MCF 10A (cell line): ENCODE measurements at regions not wholly inside any gene's neighbourhood (a gene's known extent, or its start where the extent isn't known, plus 50 kb on each side); places are given as distances from the start of the nearest gene placed in this dataset.

Source experiments
- BruUV-seq: library from RNA; stranded (reverse); fragments of 400-500 nt; replicated peaks from 2 replicates; lab custom pipeline; 2021; lab: Mats Ljungman, UMichigan
- CTCF ChIA-PET: fragments of 300-600 bp; sonication (Branson Sonifier 250); formaldehyde crosslinking; extraction: SDS; loops from one replicate; lab custom pipeline; 2021; ENCODE audit warnings: antibody characterized with exemption, inconsistent platforms; lab: Yijun Ruan, JAX
- POLR2A ChIA-PET: fragments of 300-600, 350-650 bp; sonication (Branson Sonifier 250); formaldehyde crosslinking; extraction: SDS; loops from one replicate; lab custom pipeline; 2020; ENCODE audit warnings: antibody characterized with exemption, inconsistent platforms; lab: Yijun Ruan, JAX
- DNase-seq: peaks from one replicate; pipeline ENCODE4 v3.0.0-alpha.2; 2018; ENCODE audit not compliant: unreplicated experiment
- H3K27ac Mint-ChIP-seq: one replicate; pipeline ENCODE4 v1.8.0; 2022; ENCODE audit warnings: mild to moderate bottlenecking, low read depth, mixed read lengths; ENCODE audit not compliant: unreplicated experiment
- H3K27me3 Mint-ChIP-seq: one replicate; pipeline ENCODE4 v1.8.0; 2022; ENCODE audit warnings: mixed read lengths; ENCODE audit not compliant: insufficient read depth, unreplicated experiment
- H3K36me3 Mint-ChIP-seq: one replicate; pipeline ENCODE4 v1.8.0; 2022; ENCODE audit warnings: mild to moderate bottlenecking, moderate library complexity, mixed read lengths; ENCODE audit not compliant: insufficient read depth, unreplicated experiment
- H3K4me1 Mint-ChIP-seq: one replicate; pipeline ENCODE4 v1.8.0; 2022; ENCODE audit warnings: mixed read lengths; ENCODE audit not compliant: insufficient read depth, unreplicated experiment
- H3K4me3 Mint-ChIP-seq: one replicate; pipeline ENCODE4 v1.8.0; 2022; ENCODE audit warnings: mild to moderate bottlenecking, moderate library complexity, mixed read lengths; ENCODE audit not compliant: unreplicated experiment
- H3K9me3 Mint-ChIP-seq: one replicate; pipeline ENCODE4 v1.8.0; 2022; ENCODE audit warnings: mixed read lengths; ENCODE audit not compliant: unreplicated experiment
- intact Hi-C: fragments of 100-400 bp; cut with micrococcal nuclease; formaldehyde crosslinking; loops from 2 replicates; pipeline ENCODE4 v1.14.1; 2022
- TF ChIP-seq, protein P1 (sequence below): fragments of 200-600 bp; IDR thresholded peaks from one replicate; pipeline ENCODE4 v1.8.0; 2022; ENCODE audit warnings: antibody characterized with exemption, mild to moderate bottlenecking; ENCODE audit not compliant: unreplicated experiment

DNA sequence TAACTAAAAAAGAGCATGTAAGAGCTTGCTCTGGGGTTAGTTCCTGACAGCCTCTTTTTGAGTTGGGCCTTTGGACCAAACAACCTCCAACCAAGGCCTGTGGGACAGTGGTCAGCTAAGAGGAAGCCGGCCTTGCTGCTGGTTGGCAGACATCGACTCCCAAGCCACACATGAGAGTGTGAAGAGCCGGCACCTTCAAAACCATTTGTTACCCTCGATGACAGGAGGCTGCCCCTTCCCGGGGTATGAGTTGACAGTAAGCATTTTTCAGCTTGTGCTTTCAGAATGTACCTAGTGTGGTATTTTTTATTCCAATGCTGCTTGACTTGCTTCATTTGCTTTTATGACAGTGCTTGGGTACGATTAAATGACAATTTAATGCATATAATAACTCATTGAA lies 168.6 kb upstream of the IGFBP7 start:
- Mint-ChIP-seq H3K36me3 (peaks cover 5% of the 10 kb centered on the region), H3K4me1 (no peaks in the 10 kb centered on the region), H3K9me3 (no peaks in the 10 kb centered on the region), H3K27me3 (no peaks in the 10 kb centered on the region), H3K4me3 (no peak overlapping the region), H3K27ac (no peak overlapping the region)
- intact Hi-C loops, result no loop called here
- no TSS peak for BruUV-seq
- ChIA-PET CTCF (interaction anchor here (0.6 to 1.2 kb wide), 2 partner anchors 9 to 22 kb away, joined by 3 to 5 read pairs; no protein-coding TSS in a partner anchor), POLR2A (no interaction called here)
- DNase-seq, result no peak
- TF ChIP-seq, protein P1, sequence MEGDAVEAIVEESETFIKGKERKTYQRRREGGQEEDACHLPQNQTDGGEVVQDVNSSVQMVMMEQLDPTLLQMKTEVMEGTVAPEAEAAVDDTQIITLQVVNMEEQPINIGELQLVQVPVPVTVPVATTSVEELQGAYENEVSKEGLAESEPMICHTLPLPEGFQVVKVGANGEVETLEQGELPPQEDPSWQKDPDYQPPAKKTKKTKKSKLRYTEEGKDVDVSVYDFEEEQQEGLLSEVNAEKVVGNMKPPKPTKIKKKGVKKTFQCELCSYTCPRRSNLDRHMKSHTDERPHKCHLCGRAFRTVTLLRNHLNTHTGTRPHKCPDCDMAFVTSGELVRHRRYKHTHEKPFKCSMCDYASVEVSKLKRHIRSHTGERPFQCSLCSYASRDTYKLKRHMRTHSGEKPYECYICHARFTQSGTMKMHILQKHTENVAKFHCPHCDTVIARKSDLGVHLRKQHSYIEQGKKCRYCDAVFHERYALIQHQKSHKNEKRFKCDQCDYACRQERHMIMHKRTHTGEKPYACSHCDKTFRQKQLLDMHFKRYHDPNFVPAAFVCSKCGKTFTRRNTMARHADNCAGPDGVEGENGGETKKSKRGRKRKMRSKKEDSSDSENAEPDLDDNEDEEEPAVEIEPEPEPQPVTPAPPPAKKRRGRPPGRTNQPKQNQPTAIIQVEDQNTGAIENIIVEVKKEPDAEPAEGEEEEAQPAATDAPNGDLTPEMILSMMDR, result no peak

DNA sequence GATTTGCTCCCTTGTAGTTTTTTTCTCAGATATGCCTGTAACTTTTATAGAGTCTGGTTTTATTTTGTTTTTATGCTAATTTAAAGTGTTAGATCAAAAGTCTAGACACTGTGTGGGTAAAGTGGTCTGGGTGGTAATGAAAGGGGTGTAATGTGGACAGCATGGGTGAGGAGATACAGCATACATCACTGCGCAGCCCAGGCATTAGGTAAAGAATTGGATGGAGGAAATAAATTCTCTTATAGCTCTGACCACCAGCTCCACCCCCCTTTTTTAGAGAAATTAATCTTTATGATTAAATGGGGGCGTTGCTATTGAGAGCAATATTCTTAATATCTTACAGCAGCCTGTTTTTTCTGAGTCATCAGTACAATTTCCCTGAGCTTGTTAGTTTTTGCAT lies 163.9 kb upstream of the IGFBP7 start:
- no peak for DNase-seq
- Mint-ChIP-seq H3K27ac (no peak overlapping the region), H3K4me3 (no peak overlapping the region), H3K36me3 (no peaks in the 10 kb centered on the region), H3K27me3 (no peaks in the 10 kb centered on the region), H3K9me3 (no peaks in the 10 kb centered on the region), H3K4me1 (peaks cover 6% of the 10 kb centered on the region)
- CTCF ChIA-PET, result interaction anchor here (0.5 to 0.6 kb wide), 2 partner anchors 224 to 1369 kb away, joined by 3 read pairs; no protein-coding TSS in a partner anchor
- POLR2A ChIA-PET, result interaction anchor here (1.2 to 1.4 kb wide), 2 partner anchors 18 to 25 kb away, joined by 3 to 4 read pairs; no protein-coding TSS in a partner anchor
- intact Hi-C loops, result no loop called here
- TF ChIP-seq, protein P1, result no peak
- BruUV-seq, result no TSS peak

DNA sequence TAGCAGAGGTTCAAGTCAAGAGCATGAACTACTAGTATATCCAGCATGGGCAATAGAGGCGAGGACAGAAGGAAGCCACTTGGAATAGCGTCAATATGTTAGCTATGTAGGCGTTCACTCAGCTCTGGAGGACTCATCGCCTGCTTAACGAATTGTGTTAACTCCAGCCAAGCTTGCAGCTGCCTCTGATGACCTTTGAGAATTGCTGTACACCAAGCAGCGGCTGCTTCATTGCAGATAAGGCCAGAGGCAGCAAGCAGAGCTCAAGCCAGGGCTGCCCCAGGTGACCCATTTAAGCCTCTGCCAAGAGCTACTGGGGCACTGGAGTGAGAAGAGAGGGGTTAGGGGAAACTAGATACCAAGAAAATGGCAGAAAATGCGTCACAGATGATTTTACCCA lies 160.2 kb upstream of the IGFBP7 start:
- CTCF ChIA-PET, result interaction anchor here (0.5 to 1.5 kb wide), 3 partner anchors 9 to 258 kb away, joined by 3 to 4 read pairs (median 3); no protein-coding TSS in a partner anchor
- POLR2A ChIA-PET, result interaction anchor here (0.7 kb wide), 1 partner anchor 200 kb away, joined by 3 read pairs; no protein-coding TSS in a partner anchor
- Mint-ChIP-seq H3K36me3 (peaks cover 1% of the 10 kb centered on the region), H3K27me3 (no peaks in the 10 kb centered on the region), H3K27ac (no peak overlapping the region), H3K9me3 (no peaks in the 10 kb centered on the region), H3K4me1 (peaks cover 6% of the 10 kb centered on the region), H3K4me3 (no peak overlapping the region)
- no TSS peak for BruUV-seq
- intact Hi-C loops, result no loop called here
- TF ChIP-seq, protein P1, result no peak
- no peak for DNase-seq

DNA sequence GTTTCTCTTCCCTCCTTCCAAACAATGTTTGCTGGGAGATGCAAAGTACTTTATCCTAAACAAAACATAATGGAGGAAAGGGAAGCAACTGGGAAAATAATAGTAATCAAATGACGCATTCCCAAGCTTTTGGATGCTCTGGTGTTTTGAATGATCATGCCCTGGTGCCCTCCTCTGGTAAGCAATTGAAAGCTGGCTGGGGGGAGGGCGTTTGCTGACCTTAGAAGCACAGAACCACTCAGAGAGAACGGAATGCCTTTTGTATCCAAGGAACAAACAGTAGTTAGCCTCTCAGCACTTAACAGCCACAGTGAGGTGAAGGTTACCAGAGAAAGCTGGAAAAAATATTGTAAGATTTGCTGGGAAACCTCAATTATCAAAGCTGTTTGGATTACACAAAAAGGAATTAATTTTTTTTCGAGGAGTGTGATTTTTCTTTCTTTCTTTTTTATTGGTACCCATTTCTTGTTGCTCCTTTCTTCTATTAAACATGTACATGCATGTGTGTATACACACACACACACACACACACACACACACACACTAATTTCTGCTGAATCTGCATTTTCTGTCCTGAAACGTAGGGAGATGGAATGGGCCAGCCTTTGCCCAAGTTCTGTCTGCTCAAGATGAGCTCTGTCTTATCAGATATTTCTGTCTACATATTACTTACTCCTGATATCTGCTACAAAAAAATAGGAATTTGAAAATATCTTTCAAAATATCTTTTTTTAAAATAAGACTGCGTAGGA lies 155.8 kb upstream of the IGFBP7 start:
- TF ChIP-seq, protein P1, result no peak
- H3K4me1 Mint-ChIP-seq, result peaks cover 6% of the 10 kb centered on the region
- H3K4me3 Mint-ChIP-seq, result no peak overlapping the region
- no peak for DNase-seq
- H3K27ac Mint-ChIP-seq, result no peak overlapping the region
- BruUV-seq, result no TSS peak
- POLR2A ChIA-PET, result interaction anchor here (0.6 kb wide), 1 partner anchor 1493 kb away, joined by 3 read pairs; no protein-coding TSS in a partner anchor
- H3K9me3 Mint-ChIP-seq, result peaks cover 8% of the 10 kb centered on the region
- H3K27me3 Mint-ChIP-seq, result no peaks in the 10 kb centered on the region
- H3K36me3 Mint-ChIP-seq, result peaks cover 7% of the 10 kb centered on the region
- intact Hi-C loops, result no loop called here
- CTCF ChIA-PET, result interaction anchor here (0.5 kb wide), 2 partner anchors 26 to 98 kb away, joined by 4 read pairs; no protein-coding TSS in a partner anchor
